AG04449 (cell line): ENCODE measurements at regions not wholly inside any gene's neighbourhood (a gene's known extent, or its start where the extent isn't known, plus 50 kb on each side); places are given as distances from the start of the nearest gene placed in this dataset.

Source experiments
- CTCF ChIA-PET: fragments of 350-600 bp; formaldehyde crosslinking; extraction: SDS; loops from one replicate; lab custom pipeline; 2021; ENCODE audit warnings: antibody characterized with exemption; lab: Yijun Ruan, JAX
- POLR2A ChIA-PET: fragments of 400-600, 350-600 bp; formaldehyde crosslinking; extraction: SDS; loops from one replicate; lab custom pipeline; 2020; ENCODE audit warnings: antibody characterized with exemption, inconsistent platforms; lab: Yijun Ruan, JAX
- DNase-seq: peaks from one replicate; pipeline ENCODE4 v3.0.0-alpha.2; 2010; ENCODE audit warnings: low read depth, low spot score
- H3K4me3 ChIP-seq: 2 replicates; pipeline ENCODE4 v1.5.1; 2011; ENCODE audit warnings: low read depth, mild to moderate bottlenecking, control low read depth, low read length
- CTCF ChIP-seq: IDR thresholded peaks from one replicate; pipeline ENCODE4 v1.5.1; 2011; ENCODE audit warnings: mild to moderate bottlenecking, moderate library complexity, low read length, control low read depth, inconsistent platforms; ENCODE audit not compliant: insufficient read depth; ENCODE audit errors: missing control alignments

- CTCF ChIA-PET: no interaction called here
- TF ChIP-seq CTCF: no peak
- DNase-seq: no peak
- POLR2A ChIA-PET: no interaction called here
- H3K4me3 ChIP-seq: no peak overlapping the region
These were observed 112.4 kb downstream of the TBX19 start for GRCh38 chr1:168392958-168393549.

- CTCF ChIA-PET: no interaction called here
- POLR2A ChIA-PET: no interaction called here
- no peak overlapping the region for H3K4me3 ChIP-seq
- no peak for TF ChIP-seq CTCF
- no peak for DNase-seq
These were observed 111.4 kb downstream of the TBX19 start for GRCh38 chr1:168391851-168392681.

GRCh38 chr1:168390271-168390670, 109.6 kb downstream of the TBX19 start:
- CTCF ChIA-PET: no interaction called here
- DNase-seq: no peak
- POLR2A ChIA-PET: no interaction called here
- TF ChIP-seq CTCF: no peak
- H3K4me3 ChIP-seq: no peak overlapping the region

GRCh38 chr1:168387781-168388760, 107.4 kb downstream of the TBX19 start:
- ChIA-PET CTCF (no interaction called here), POLR2A (no interaction called here)

GRCh38 chr1:168386949-168387586, 106.4 kb downstream of the TBX19 start:
- CTCF ChIA-PET: no interaction called here
- no peak for DNase-seq
- no peak overlapping the region for H3K4me3 ChIP-seq
- POLR2A ChIA-PET: no interaction called here
- TF ChIP-seq CTCF: no peak

More at GRCh38 chr1:168387781-168388760, 107.4 kb downstream of the TBX19 start:
- no peak for DNase-seq
- TF ChIP-seq CTCF: no peak
- H3K4me3 ChIP-seq: no peak overlapping the region
